ENCODE measurements at regions not wholly inside any gene's neighbourhood (a gene's known extent, or its start where the extent isn't known, plus 50 kb on each side); places are given as distances from the start of the nearest gene placed in this dataset.

DNA sequence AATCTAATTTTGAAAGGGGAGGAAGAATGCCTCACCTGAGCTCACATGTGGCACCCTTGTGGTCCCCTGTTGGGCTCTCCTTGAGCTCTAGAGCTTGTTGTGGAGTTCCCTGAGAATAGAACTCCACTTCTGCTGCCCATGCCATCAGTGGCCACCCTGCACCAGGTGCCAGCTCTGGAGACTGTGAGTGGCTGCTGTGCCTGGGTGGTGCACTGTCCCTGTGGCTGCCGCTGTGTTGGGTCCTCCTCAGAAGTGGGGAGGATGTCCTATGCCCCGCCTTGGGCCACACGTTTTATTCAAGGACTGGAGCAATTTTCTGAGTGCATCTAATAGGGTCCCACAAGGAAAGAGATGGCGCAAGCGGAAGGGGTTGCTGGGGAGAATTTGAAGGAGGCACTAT is 67.9 kb upstream of the MAP3K7 start:
- Histone ChIP-seq H3K27me3 (ENCODE audit: control insufficient read depth, insufficient read depth, low read length) (no peaks in the 10 kb centered on the region), H3K27ac (ENCODE audit: low read depth, low read length) (no peak overlapping the region), H3K4me3 (ENCODE audit: low read length) (no peak overlapping the region), H3K9ac (ENCODE audit: low read length) (no peak overlapping the region), H3K4me1 (ENCODE audit: control insufficient read depth, insufficient read depth, low read length) (no peaks in the 10 kb centered on the region), H3K36me3 (ENCODE audit: control insufficient read depth, insufficient read depth, low read length) (no peaks in the 10 kb centered on the region)

DNA sequence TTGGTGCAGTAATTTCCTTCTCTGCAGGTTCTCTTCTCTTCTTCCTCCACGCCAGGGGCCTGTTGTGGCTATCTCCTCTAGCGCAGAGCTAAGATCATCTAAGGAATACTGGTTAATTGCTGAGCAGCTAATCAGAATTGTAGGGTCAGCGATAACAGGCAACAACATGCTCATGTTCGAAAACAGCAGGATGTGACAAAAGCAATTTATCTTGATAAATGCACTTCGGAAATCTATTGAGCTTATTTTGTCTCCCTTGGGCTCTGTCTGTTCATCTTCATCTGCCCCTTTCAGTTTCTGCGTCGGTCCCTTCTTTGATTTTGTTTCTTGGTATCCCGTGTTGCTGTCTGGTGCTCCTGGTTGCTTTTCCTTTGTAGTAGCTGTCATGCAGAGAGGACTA is 67.3 kb upstream of the MAP3K7 start:
- no peak overlapping the region for H3K27ac ChIP-seq (ENCODE audit: low read depth, low read length)
- no peaks in the 10 kb centered on the region for H3K27me3 ChIP-seq (ENCODE audit: control insufficient read depth, insufficient read depth, low read length)
- H3K36me3 ChIP-seq (ENCODE audit: control insufficient read depth, insufficient read depth, low read length) = no peaks in the 10 kb centered on the region

DNA sequence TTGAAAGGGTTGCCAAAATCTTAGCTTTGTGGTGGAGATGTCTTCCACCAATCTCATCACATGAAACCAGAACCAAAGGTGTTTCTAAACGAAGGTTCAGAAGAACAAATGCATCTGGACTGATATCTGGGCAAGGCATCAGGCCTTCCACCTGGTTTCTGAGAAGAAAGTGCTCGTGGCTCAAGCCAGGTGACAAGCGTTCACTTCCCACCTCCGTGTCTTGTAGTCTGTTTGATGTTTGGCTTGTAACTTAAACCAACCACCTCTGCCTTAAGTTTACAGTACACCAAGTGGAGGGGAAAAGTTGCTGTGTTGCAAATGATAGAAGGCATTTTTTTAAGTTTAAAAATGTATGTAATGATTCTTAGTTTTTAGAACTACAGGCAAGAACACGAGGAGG is 66.9 kb upstream of the MAP3K7 start:
- Histone ChIP-seq H3K4me3 (ENCODE audit: low read length) (no peak overlapping the region), H3K27me3 (ENCODE audit: control insufficient read depth, insufficient read depth, low read length) (no peaks in the 10 kb centered on the region), H3K4me1 (ENCODE audit: control insufficient read depth, insufficient read depth, low read length) (no peaks in the 10 kb centered on the region), H3K9ac (ENCODE audit: low read length) (no peak overlapping the region), H3K36me3 (ENCODE audit: control insufficient read depth, insufficient read depth, low read length) (no peaks in the 10 kb centered on the region), H3K27ac (ENCODE audit: low read depth, low read length) (no peak overlapping the region)

More for the DNA sequence above, 67.3 kb upstream of the MAP3K7 start:
- Histone ChIP-seq H3K4me3 (ENCODE audit: low read length) (no peak overlapping the region), H3K9ac (ENCODE audit: low read length) (no peak overlapping the region), H3K4me1 (ENCODE audit: control insufficient read depth, insufficient read depth, low read length) (no peaks in the 10 kb centered on the region)

DNA sequence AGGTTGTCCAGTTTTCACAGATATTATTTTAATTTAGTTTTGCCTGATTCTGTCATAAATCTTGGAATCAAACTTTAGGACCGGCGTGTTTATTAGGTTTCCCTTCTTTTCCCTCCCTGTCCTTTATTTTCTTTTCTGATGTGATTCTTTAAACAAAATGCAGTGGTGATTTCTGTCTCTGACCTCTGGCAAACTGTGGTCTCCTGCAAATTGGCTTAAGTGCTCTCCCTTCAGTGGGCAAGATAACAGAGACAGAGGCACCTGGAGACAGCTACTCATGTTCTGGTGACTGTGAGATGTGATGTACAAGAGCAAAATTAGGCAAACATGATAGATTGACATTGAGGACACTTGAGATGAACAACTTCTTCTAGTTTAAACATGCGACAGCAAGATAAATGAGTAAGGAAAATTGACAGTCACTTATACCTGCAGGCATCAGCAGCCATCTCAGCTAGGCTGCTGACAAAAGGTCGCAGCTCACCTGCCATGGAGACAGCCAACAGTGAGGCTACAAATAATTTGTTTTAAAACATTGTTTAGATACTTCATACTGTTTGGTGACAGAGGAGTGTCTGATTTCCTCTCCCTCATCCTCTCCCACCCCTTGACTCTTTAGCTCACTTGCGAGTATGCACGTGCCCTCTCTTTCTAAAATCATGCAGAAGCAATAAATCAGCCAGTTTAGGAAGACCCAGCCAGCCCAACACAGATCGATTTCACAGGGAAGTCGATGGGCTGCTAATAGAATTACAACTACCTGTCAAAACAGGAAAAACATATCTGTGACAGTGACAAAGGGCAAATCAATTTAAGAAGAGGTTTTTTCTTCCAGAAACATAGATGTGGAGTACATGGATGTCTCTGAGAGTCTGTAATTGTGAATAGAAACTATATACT is 63.4 kb upstream of the MAP3K7 start:
- Histone ChIP-seq H3K27ac (ENCODE audit: low read depth, low read length) (no peak overlapping the region), H3K4me1 (ENCODE audit: control insufficient read depth, insufficient read depth, low read length) (no peaks in the 10 kb centered on the region), H3K36me3 (ENCODE audit: control insufficient read depth, insufficient read depth, low read length) (no peaks in the 10 kb centered on the region), H3K27me3 (ENCODE audit: control insufficient read depth, insufficient read depth, low read length) (no peaks in the 10 kb centered on the region), H3K4me3 (ENCODE audit: low read length) (no peak overlapping the region), H3K9ac (ENCODE audit: low read length) (no peak overlapping the region)

DNA sequence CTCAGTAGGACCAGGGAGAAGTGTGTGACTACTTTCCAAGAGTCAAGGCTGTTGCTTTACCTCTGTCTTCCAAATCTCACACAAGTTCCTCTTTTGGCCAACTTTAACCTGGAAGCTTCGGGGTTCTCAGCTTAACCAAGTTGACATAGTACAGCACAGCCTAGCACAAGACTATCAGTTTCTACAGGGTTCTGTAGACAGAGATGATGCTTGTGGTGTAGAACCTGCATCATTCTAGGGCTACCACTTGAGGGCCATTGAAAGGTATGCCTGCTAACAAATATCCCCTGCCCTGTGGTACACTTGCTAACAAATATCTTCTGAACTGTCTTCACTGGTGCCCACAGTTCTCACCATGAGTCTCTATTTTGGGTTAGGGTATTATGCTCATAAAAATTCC is 62.0 kb upstream of the MAP3K7 start:
- H3K36me3 ChIP-seq (ENCODE audit: control insufficient read depth, insufficient read depth, low read length) = no peaks in the 10 kb centered on the region
- no peaks in the 10 kb centered on the region for H3K27me3 ChIP-seq (ENCODE audit: control insufficient read depth, insufficient read depth, low read length)
- no peak overlapping the region for H3K4me3 ChIP-seq (ENCODE audit: low read length)
- H3K27ac ChIP-seq (ENCODE audit: low read depth, low read length) = no peak overlapping the region
- no peaks in the 10 kb centered on the region for H3K4me1 ChIP-seq (ENCODE audit: control insufficient read depth, insufficient read depth, low read length)
- H3K9ac ChIP-seq (ENCODE audit: low read length) = no peak overlapping the region

DNA sequence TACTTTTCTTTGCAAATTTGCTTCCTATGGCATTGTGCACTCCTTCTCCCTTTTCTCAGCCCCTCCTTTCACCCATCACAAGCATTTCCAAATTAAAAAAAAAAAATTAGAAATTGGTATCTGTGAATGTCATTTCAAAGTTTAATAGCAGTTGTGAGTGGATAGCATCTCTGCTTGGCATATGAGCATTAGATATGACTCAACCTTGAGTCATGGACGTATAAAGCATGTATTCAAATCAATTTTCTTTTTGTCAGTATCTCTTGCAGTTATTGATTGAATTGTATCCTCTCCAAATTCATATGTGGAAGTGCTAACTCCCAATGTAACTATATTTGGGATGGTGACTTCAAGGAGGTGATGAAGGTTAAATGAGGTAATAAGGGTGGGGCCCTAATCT is 60.1 kb upstream of the MAP3K7 start:
- Histone ChIP-seq H3K27me3 (ENCODE audit: control insufficient read depth, insufficient read depth, low read length) (no peaks in the 10 kb centered on the region), H3K36me3 (ENCODE audit: control insufficient read depth, insufficient read depth, low read length) (no peaks in the 10 kb centered on the region)

DNA sequence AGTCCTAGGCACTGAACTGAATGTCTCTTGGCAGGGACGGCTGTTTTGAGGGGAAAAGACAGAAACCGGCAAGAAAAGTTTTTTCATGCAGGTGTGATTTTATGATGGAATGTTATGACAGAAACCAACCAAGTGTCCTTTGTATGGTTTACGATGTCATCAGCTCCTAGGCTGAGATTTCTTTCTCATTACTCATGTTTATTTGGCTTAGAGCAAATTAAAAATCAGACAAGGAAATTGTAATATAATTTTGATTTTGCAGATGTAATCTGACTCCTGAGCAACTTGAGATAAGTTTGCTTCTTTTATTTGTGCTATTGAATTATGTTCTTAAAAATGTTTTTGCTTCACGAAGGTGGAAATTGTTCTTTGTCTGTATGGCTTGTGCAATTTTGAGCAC is 58.8 kb upstream of the MAP3K7 start:
- Histone ChIP-seq H3K4me1 (ENCODE audit: control insufficient read depth, insufficient read depth, low read length) (no peaks in the 10 kb centered on the region), H3K36me3 (ENCODE audit: control insufficient read depth, insufficient read depth, low read length) (no peaks in the 10 kb centered on the region)

More for the DNA sequence above, 60.1 kb upstream of the MAP3K7 start:
- no peak overlapping the region for H3K4me3 ChIP-seq (ENCODE audit: low read length)
- no peaks in the 10 kb centered on the region for H3K4me1 ChIP-seq (ENCODE audit: control insufficient read depth, insufficient read depth, low read length)
- H3K9ac ChIP-seq (ENCODE audit: low read length) = no peak overlapping the region
- no peak overlapping the region for H3K27ac ChIP-seq (ENCODE audit: low read depth, low read length)

DNA sequence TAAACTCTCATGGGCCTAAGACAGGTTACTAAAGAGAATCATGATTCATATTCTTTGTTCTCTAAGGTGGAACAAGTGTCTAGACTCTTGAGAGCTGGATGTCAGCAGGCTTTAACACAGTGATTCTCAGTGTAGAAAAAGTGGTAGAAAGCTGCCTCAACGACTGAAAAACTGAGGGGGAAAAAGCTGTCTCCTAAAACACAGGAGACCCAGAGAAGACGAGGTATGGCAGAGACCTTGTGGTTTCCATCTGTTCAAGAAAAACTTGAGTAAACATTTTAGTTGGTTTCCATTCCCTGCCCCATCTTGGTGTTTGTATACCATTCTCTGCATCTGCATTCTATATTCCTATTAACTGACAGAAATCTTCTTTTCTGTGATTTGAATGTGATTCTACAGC is 57.6 kb upstream of the MAP3K7 start:
- Histone ChIP-seq H3K27ac (ENCODE audit: low read depth, low read length) (no peak overlapping the region), H3K4me1 (ENCODE audit: control insufficient read depth, insufficient read depth, low read length) (no peaks in the 10 kb centered on the region), H3K36me3 (ENCODE audit: control insufficient read depth, insufficient read depth, low read length) (no peaks in the 10 kb centered on the region), H3K27me3 (ENCODE audit: control insufficient read depth, insufficient read depth, low read length) (no peaks in the 10 kb centered on the region), H3K9ac (ENCODE audit: low read length) (no peak overlapping the region), H3K4me3 (ENCODE audit: low read length) (no peak overlapping the region)

More for the DNA sequence above, 58.8 kb upstream of the MAP3K7 start:
- H3K4me3 ChIP-seq (ENCODE audit: low read length) = no peak overlapping the region
- no peaks in the 10 kb centered on the region for H3K27me3 ChIP-seq (ENCODE audit: control insufficient read depth, insufficient read depth, low read length)
- H3K27ac ChIP-seq (ENCODE audit: low read depth, low read length) = no peak overlapping the region
- H3K9ac ChIP-seq (ENCODE audit: low read length) = no peak overlapping the region

DNA sequence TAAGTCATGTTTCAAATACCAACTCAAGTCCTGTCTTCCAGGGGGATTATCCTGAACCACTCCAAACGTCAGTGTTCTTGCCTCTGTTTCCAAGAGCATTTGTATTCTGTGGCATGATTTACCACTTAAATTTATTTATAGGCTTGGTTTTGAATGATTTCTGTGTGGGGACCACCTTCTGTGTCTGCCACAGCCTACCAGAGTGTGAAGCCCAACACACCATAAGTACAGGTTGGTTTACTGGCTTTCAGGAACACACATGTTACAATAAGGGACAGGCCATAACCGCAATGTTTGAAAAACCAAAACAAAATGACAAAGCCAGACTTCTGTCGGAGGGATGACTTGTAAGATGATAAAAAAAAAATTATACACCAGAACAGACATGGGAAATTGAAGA is 56.5 kb upstream of the MAP3K7 start:
- H3K27ac ChIP-seq (ENCODE audit: low read depth, low read length) = no peak overlapping the region
- no peaks in the 10 kb centered on the region for H3K36me3 ChIP-seq (ENCODE audit: control insufficient read depth, insufficient read depth, low read length)
- H3K9ac ChIP-seq (ENCODE audit: low read length) = no peak overlapping the region
- no peak overlapping the region for H3K4me3 ChIP-seq (ENCODE audit: low read length)
- no peaks in the 10 kb centered on the region for H3K4me1 ChIP-seq (ENCODE audit: control insufficient read depth, insufficient read depth, low read length)
- H3K27me3 ChIP-seq (ENCODE audit: control insufficient read depth, insufficient read depth, low read length) = no peaks in the 10 kb centered on the region

DNA sequence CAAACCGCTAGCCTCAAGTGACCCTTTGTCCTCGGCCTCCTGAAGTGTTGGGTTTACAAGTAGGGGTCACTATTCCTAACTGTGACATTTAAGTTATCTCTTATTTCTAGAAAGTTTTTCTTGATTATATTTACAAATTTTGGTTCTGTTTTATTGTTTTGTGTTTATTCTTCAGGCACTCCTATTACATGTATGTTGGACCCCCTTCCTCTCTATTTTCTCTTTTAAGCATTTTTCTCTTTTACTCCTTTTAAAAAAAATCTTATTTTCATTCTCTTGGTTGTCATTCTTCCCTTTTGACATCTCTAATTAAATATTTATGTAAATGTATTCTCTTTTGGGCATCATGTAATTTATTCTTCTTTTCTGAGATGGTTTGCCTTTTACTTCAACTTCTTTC is 50.4 kb upstream of the MAP3K7 start:
- Histone ChIP-seq H3K4me3 (ENCODE audit: low read length) (no peak overlapping the region), H3K27ac (ENCODE audit: low read depth, low read length) (no peak overlapping the region), H3K36me3 (ENCODE audit: control insufficient read depth, insufficient read depth, low read length) (no peaks in the 10 kb centered on the region)

More for the DNA sequence above, 50.4 kb upstream of the MAP3K7 start:
- H3K9ac ChIP-seq (ENCODE audit: low read length) = no peak overlapping the region
- H3K27me3 ChIP-seq (ENCODE audit: control insufficient read depth, insufficient read depth, low read length) = no peaks in the 10 kb centered on the region
- H3K4me1 ChIP-seq (ENCODE audit: control insufficient read depth, insufficient read depth, low read length) = no peaks in the 10 kb centered on the region

All from rectal smooth muscle tissue (tissue), 1 donor.